GM03348 (cell line): ENCODE measurements at regions not wholly inside any gene's neighbourhood (a gene's known extent, or its start where the extent isn't known, plus 50 kb on each side); places are given as distances from the start of the nearest gene placed in this dataset.

ENCODE experiments used
- DNase-seq: peaks from one replicate; pipeline ENCODE4 v3.0.0; 2012; ENCODE audit warnings: low spot score

DNA sequence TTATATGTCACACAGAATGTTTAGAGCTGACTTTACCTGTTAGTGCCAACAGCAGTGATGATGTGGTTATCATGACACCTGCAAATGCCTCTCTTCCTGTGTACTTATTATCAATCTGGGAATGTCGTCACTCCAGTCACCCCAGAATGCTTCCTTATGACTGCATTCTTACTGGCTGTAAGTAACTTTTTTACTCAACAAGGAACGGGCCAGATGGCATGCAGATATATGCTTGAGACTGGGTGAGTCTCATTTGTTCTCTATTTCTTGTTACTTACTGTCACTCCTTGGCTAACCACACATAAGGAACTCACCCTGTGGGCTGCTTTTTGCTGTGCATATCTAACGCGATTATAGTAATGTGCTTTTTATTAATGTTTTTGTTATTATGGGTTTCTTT lies 385.5 kb upstream of the MEF2C start:
- DNase-seq, result no peak

DNA sequence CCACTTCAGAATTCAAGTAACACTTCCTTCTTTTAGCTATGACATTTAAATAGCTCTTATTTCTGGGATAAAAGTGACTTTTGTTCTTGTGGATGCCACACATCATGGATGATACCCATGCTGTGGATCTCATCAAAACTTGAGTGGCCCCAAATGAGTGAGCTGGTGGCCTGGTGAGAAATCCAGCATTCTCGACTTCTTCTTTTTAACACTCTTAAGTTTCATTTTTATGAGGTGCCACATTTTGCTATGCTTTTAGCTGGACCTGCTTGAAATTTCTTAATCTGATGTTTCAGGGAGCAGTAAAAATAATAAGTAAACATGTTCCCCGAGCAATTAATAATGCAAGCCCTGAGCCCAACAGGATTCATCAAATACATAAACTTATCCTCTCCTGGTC lies 384.8 kb upstream of the MEF2C start:
- no peak for DNase-seq

GRCh38 chr5:89265511-89266179 lies 382.7 kb upstream of the MEF2C start:
- peak; percentile 52 for DNase-seq

DNA sequence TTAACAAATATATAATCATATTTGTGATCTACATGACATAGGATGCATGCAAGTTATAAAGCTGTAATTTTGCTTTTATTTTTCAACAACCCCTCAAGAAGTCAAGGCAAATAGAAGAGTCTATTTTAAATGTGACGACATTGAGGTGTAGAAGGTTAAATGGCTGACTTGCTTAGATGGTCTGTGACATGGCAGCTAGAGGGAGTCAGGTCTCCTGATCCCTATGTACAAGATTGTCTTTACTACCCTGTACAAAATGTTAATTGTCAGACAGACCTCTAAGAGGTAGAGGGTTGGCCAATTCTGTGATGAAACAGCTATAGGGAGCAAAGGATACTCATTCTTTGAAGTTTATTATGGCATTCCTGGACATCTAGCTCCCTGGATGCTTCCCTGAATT lies 380.9 kb upstream of the MEF2C start:
- no peak for DNase-seq

DNA sequence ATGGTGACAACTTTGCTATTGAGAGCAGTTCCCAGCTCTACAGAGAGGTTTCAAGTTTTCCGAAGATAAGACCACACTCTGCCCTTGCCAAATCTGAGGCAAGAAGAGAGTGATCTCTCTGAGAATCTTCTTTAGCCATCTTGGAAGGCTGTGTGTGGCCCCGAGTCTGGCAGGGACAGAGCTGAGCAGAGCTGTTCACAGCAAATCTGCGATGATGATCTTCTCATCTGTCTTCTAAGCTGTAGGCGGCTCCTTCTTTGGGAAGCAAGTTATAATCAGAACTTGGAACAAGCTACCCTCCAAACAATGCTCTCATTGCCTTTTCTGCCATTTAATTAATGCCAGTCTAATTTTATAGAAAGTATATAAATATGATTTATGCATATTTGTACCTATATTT lies 379.0 kb upstream of the MEF2C start:
- no peak for DNase-seq

DNA sequence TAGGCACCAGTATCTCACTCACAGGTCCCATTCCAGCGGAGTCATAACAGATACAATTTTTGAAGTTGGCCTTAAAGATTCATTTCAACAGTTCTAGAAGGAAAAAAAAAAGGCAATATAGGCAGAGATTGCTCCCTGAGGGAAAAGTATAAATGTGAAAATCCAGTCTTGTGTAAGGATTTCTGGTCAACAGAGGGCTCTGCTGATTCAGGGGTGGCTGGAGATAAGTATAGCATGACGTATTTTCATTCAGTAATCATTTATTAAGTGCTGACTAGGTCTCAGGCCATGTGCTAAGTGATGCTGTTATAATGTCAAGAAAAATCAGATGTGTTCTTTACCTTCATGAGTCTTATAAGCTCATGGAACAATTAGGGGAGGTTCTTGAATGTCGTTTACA lies 377.3 kb upstream of the MEF2C start:
- DNase-seq, result no peak

- DNase-seq, result peak; percentile 9
Measured at GRCh38 chr5:89255845-89256463, 373.0 kb upstream of the MEF2C start.

GRCh38 chr5:89253666-89254352 lies 370.8 kb upstream of the MEF2C start:
- DNase-seq, result no peak

GRCh38 chr5:89246864-89247263 lies 363.9 kb upstream of the MEF2C start:
- DNase-seq, result no peak

- no peak for DNase-seq
Measured at GRCh38 chr5:89246252-89246651, 363.3 kb upstream of the MEF2C start.

GRCh38 chr5:89243611-89244010 lies 360.6 kb upstream of the MEF2C start:
- no peak for DNase-seq

DNA sequence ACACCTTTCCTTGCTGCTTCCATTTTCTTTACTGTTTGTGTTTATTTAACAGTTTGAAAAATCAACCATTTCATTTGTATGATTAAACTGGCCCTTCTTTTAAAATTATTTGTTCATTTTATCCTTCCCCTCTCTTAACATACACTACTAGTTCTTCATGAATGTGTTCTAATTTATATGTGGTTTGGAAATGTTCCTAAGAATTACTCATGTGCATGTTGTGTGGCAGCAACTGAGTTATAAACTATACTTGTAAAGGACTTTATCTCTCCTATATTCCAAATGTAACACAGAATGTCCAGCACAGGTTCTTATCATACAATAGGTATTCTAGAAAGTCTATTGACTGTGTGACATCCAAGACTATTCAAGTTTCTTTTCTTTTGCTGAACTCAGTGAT lies 358.2 kb upstream of the MEF2C start:
- DNase-seq, result no peak

DNA sequence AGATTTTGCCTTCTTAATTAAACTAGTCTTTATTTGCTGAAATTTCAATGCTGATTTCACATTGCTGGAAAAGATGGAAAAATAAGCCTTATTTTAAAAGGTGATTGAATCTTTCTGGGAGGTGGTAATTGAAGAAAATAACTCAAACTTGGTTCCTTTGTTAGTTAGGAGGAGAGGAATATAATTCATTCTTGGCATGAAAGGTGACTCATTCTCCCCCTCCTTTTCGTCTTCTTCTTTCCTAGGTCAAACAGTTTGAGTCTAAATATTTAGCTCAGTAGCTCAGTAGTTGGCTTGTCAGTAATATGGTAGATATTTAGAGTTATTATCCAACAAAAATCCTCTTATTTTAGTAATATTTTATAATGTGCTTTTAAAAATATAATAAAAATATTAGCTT lies 353.9 kb upstream of the MEF2C start:
- no peak for DNase-seq

- no peak for DNase-seq
Measured at GRCh38 chr5:89233462-89233861, 350.5 kb upstream of the MEF2C start.

GRCh38 chr5:89232139-89232603 lies 349.2 kb upstream of the MEF2C start:
- no peak for DNase-seq

DNA sequence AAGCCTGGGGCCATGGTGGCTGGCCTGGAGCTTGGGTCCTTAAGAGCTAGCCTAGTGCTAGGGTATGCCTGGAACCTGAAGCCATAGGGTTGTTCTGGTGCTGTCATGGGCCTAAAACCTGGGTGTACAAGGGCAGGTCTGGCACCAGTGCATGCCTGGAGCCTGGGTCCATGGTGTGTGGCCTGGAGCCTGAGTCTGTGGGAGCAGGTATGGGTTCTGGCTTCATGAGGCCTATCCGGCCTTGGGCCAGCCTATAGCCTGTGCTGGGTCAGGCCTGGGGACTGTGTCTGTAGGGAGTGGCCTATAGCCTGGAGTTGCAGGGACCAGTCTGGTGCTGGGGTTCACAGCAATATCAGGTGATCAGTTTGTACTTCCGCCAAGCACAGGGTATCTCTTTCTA lies 347.2 kb upstream of the MEF2C start:
- no peak for DNase-seq

DNA sequence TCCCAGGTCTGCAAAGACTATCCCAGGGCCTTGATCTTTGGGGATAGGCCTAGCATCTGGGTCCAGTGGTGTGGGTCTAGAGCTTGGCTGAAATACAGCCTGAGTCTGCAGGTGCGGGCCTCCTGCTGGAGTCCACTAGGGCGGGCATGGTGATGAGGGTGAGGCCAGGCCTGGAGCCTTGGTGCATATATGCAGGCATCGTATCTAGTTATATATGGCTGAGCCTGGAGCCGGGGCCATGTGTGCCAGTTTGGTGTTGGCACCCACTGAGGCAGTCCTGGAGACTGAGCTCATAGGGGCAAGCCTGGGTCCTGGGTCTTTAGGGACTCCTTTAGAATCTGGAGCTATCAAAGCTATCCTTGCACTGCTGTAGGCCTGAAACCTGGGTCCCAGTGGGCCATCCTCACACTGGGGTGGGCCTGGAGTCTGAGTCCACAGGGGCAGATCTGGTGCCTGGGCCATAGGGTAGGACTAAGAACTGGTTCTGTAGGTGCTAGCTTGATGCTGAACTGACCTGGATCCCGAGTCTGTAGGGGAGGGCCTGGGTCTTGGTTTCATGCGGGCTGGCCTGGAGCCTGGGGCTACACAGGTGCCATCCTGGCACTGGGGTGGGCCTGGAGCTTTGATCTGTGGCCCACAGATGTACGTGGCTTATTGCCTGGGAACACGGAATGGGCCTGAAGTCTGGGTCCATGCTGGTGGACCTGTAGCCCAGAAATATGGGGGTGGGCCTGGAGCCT lies 346.5 kb upstream of the MEF2C start:
- no peak for DNase-seq

- no peak for DNase-seq
Measured at GRCh38 chr5:89228355-89228754, 345.4 kb upstream of the MEF2C start.

DNA sequence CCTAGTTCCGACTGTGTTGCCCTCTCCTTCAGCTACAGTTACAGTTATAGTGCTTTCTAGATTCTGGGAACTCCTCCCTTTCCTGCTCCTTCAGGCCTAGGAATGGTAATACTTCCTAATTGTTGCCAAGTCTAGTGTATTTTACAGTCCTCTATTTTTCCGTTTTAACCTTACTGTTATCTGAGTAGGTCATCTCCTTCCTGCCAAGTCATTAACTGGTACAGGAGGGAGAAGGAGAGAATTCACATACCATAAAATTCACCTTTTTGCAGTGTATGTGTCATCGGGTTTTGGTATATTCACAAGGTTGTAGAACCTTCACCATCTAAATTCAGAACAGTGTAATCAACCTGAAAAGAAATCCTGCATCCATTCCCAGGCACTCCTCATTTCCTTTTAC lies 335.4 kb upstream of the MEF2C start:
- DNase-seq, result no peak

- no peak for DNase-seq
Measured at GRCh38 chr5:89216606-89217005, 333.6 kb upstream of the MEF2C start.

DNA sequence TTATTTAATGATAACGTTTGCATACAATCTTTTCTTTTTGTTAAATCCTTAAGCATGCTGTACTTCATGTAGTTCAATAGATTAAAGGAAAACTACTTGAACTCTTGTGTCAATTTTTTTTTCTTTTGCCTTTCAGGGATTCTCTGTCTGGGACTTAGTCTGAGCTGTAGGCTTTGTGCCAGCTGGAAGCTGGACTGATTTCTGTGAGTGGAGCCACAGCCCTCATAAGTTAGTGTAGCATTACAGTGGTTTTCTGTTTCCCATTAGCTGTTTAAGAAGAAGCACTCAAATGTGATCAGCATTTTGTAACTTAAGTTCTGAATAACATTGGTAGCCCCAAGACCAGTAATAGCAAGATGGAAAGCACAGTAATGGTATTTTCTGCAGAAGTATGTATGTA lies 330.6 kb upstream of the MEF2C start:
- DNase-seq, result peak; percentile 72

DNA sequence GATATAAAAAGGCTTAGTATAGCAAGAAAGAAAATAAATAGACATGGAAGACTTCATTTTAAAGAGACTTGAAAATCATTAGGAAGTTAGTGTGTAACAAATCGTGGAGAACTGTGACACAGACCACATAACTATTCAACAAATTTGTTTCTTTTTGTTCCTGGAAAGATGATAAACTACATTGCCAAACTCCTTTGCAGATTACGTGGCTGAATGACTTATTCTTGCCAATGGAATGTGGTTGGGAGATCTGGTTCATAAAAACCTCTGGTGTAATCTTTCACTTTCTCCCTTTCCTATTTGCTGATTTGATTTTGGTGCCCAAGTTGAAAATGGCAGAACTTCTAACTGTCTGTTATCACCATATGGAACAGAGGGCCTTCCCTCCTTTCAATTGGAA lies 328.9 kb upstream of the MEF2C start:
- DNase-seq, result peak; percentile 79

GRCh38 chr5:89208811-89209210 lies 325.8 kb upstream of the MEF2C start:
- DNase-seq, result no peak
